H1 (cell line): ENCODE measurements at regions not wholly inside any gene's neighbourhood (a gene's known extent, or its start where the extent isn't known, plus 50 kb on each side); places are given as distances from the start of the nearest gene placed in this dataset.

ENCODE experiments used
- CTCF ChIA-PET: fragments of 300-600 bp; sonication (Branson Sonifier 250); formaldehyde crosslinking; loops from one replicate; lab custom pipeline; 2021; ENCODE audit not compliant: partially characterized antibody; lab: Charles Lee
- POLR2A ChIA-PET: fragments of 300-600 bp; sonication (Branson Sonifier 250); formaldehyde crosslinking; loops from one replicate; lab custom pipeline; 2021; ENCODE audit warnings: inconsistent platforms; ENCODE audit not compliant: partially characterized antibody; lab: Charles Lee
- DNase-seq, 2 experiments: peaks; one replicate each; pipeline versions ENCODE4 v3.0.0 to v3.0.0-alpha.2; 2010 to 2022; ENCODE audit warnings: low spot score in 2 of 2, low read depth in 1 of 2, mixed read lengths in 1 of 2
- FAIRE-seq: peaks from 2 replicates; lab custom pipeline; 2011; peaks lifted over from hg19 to GRCh38; lab: Jason Lieb, UNC
- H2AFZ ChIP-seq: 2 replicates; pipeline ENCODE4 v1.8.1; 2012; ENCODE audit warnings: low read length, inconsistent platforms
- H2AK5ac ChIP-seq: 2 replicates; pipeline ENCODE4 v1.6.1; 2013; ENCODE audit warnings: low read depth, low read length
- H2BK120ac ChIP-seq: replicated peaks from 2 replicates; pipeline ENCODE3; 2013; ENCODE audit warnings: low read depth, low read length, inconsistent platforms
- H2BK12ac ChIP-seq: 2 replicates; pipeline ENCODE4 v1.6.1; 2013; ENCODE audit warnings: low read depth, low read length
- H2BK15ac ChIP-seq: 2 replicates; pipeline ENCODE4 v1.6.1; 2013; ENCODE audit warnings: low read length
- H2BK20ac ChIP-seq: 2 replicates; pipeline ENCODE4 v1.6.1; 2013; ENCODE audit warnings: low read length
- H2BK5ac ChIP-seq: 2 replicates; pipeline ENCODE4 v1.6.1; 2013; ENCODE audit warnings: low read depth, low read length
- H3K14ac ChIP-seq: 2 replicates; pipeline ENCODE4 v1.6.1; 2013; ENCODE audit warnings: inconsistent platforms; ENCODE audit not compliant: insufficient read length
- H3K18ac ChIP-seq: 2 replicates; pipeline ENCODE4 v1.6.1; 2013; ENCODE audit warnings: low read length; ENCODE audit errors: extremely low read depth
- H3K23ac ChIP-seq: 2 replicates; pipeline ENCODE4 v1.6.1; 2013; ENCODE audit warnings: inconsistent platforms; ENCODE audit not compliant: insufficient read length
- H3K23me2 ChIP-seq: 2 replicates; pipeline ENCODE4 v1.6.1; 2013; ENCODE audit warnings: low read depth, low read length
- H3K27ac ChIP-seq: 2 replicates; pipeline ENCODE4 v1.6.1; 2011; ENCODE audit warnings: low read depth, low read length, inconsistent platforms
- H3K27me3 ChIP-seq, 4 experiments: replicated peaks in 1 of 4; 1 replicate in 1 of 4; 2 replicates in 3 of 4; pipeline versions ENCODE4 v1.6.1 to v1.8.1; 2011 to 2013; ENCODE audit warnings: low read length in 3 of 4, mild to moderate bottlenecking in 3 of 4, inconsistent platforms in 2 of 4, mixed read lengths in 2 of 4, moderate library complexity in 1 of 4; ENCODE audit not compliant: control insufficient read depth in 3 of 4, insufficient read depth in 3 of 4; ENCODE audit errors: extremely low read depth in 1 of 4
- H3K36me3 ChIP-seq, 4 experiments: 2 replicates each; pipeline versions ENCODE4 v1.6.1 to v1.8.1; 2011 to 2013; ENCODE audit warnings: mild to moderate bottlenecking in 4 of 4, low read length in 3 of 4, moderate library complexity in 2 of 4, control low read depth in 1 of 4, inconsistent platforms in 1 of 4; ENCODE audit not compliant: insufficient read depth in 4 of 4, control insufficient read depth in 2 of 4
- H3K4ac ChIP-seq: replicated peaks from 2 replicates; pipeline ENCODE3; 2013; ENCODE audit warnings: low read length, low read depth, mixed read lengths, inconsistent platforms; ENCODE audit not compliant: insufficient read length
- H3K4me1 ChIP-seq, 4 experiments: replicated peaks in 1 of 4; 1 replicate in 1 of 4; 2 replicates in 3 of 4; pipeline versions ENCODE4 v1.6.1 to v1.8.1; 2011 to 2013; ENCODE audit warnings: low read length in 3 of 4, inconsistent platforms in 2 of 4, mixed read lengths in 1 of 4; ENCODE audit not compliant: insufficient read depth in 4 of 4, control insufficient read depth in 3 of 4
- H3K4me2 ChIP-seq, 2 experiments: 2 replicates each; pipeline versions ENCODE4 v1.6.1 to v1.8.1; 2011 to 2013; ENCODE audit warnings: low read depth in 2 of 2, low read length in 2 of 2, control low read depth in 1 of 2, inconsistent platforms in 1 of 2, mild to moderate bottlenecking in 1 of 2; ENCODE audit not compliant: insufficient read depth in 1 of 2
- H3K4me3 ChIP-seq, 4 experiments: fragments of 200-600, 300-600 bp in 1 of 4; sonication (generic), shearing (Covaris generic), sonication (Bioruptor Twin) in 1 of 4; 2 replicates each; pipeline versions ENCODE4 v1.5.1 to v1.8.1; 2011 to 2016; ENCODE audit warnings: low read length in 4 of 4, low read depth in 3 of 4, control low read depth in 2 of 4, inconsistent platforms in 2 of 4, mild to moderate bottlenecking in 2 of 4, mixed read lengths in 1 of 4, moderate library complexity in 1 of 4; ENCODE audit not compliant: insufficient read depth in 2 of 4; ENCODE audit errors: extremely low read depth in 1 of 4
- H3K56ac ChIP-seq: replicated peaks from 2 replicates; pipeline ENCODE3; 2013; ENCODE audit warnings: low read depth, mild to moderate bottlenecking, mixed read lengths, low read length, inconsistent platforms; ENCODE audit not compliant: insufficient read length
- H3K79me1 ChIP-seq: 2 replicates; pipeline ENCODE4 v1.6.1; 2013; ENCODE audit warnings: low read depth, low read length, control low read depth
- H3K79me2 ChIP-seq, 2 experiments: 2 replicates each; pipeline versions ENCODE4 v1.6.1 to v1.8.1; 2012 to 2013; ENCODE audit warnings: low read length in 2 of 2, mild to moderate bottlenecking in 2 of 2, inconsistent platforms in 1 of 2; ENCODE audit not compliant: insufficient read depth in 2 of 2, control insufficient read depth in 1 of 2
- H3K9ac ChIP-seq, 4 experiments: replicated peaks in 1 of 4; 1 replicate in 1 of 4; 2 replicates in 3 of 4; pipeline versions ENCODE4 v1.6.1 to v1.8.1; 2011 to 2013; ENCODE audit warnings: low read depth in 3 of 4, low read length in 3 of 4, control low read depth in 2 of 4, mild to moderate bottlenecking in 2 of 4, moderate library complexity in 2 of 4, inconsistent platforms in 1 of 4; ENCODE audit errors: extremely low read depth in 1 of 4
- H3K9me3 ChIP-seq, 2 experiments: 2 replicates each; pipeline versions ENCODE4 v1.6.1 to v1.8.1; 2012 to 2013; ENCODE audit warnings: mild to moderate bottlenecking in 2 of 2, moderate library complexity in 2 of 2, control low read depth in 1 of 2, inconsistent platforms in 1 of 2, low read depth in 1 of 2, low read length in 1 of 2, mixed read lengths in 1 of 2; ENCODE audit not compliant: insufficient read depth in 2 of 2
- H4K20me1 ChIP-seq, 2 experiments: replicated peaks in 1 of 2; 2 replicates each; pipeline versions ENCODE3 to v1.8.1; 2011 to 2013; ENCODE audit warnings: inconsistent platforms in 2 of 2, low read length in 2 of 2, mild to moderate bottlenecking in 1 of 2; ENCODE audit not compliant: insufficient read depth in 2 of 2, control insufficient read depth in 1 of 2
- H4K5ac ChIP-seq: 2 replicates; pipeline ENCODE4 v1.6.1; 2013; ENCODE audit warnings: low read length, low read depth, mixed read lengths, inconsistent platforms; ENCODE audit not compliant: insufficient read length
- H4K8ac ChIP-seq: 2 replicates; pipeline ENCODE4 v1.8.0; 2013; ENCODE audit warnings: mild to moderate bottlenecking, moderate library complexity, low read length, inconsistent platforms; ENCODE audit not compliant: insufficient read depth; ENCODE audit errors: extremely low read depth
- H4K91ac ChIP-seq: replicated peaks from 2 replicates; pipeline ENCODE3; 2013; ENCODE audit warnings: low read length, mixed read lengths, inconsistent platforms; ENCODE audit not compliant: insufficient read length
- ATF2 ChIP-seq: IDR thresholded peaks from 2 replicates; pipeline ENCODE4 v1.6.1; 2012; ENCODE audit warnings: low read length, inconsistent platforms
- CBX5 ChIP-seq: fragments of 300-800, 300-1000 bp; sonication (generic); IDR thresholded peaks from 2 replicates; pipeline ENCODE4 v1.7.1; 2016; ENCODE audit warnings: antibody characterized with exemption, low read length, low read depth
- CTBP2 ChIP-seq: IDR thresholded peaks from 2 replicates; pipeline ENCODE4 v1.7.0; 2011; ENCODE audit warnings: borderline replicate concordance, mild to moderate bottlenecking, moderate library complexity, mixed read lengths, low read length; ENCODE audit not compliant: insufficient read depth, insufficient read length
- HDAC2 ChIP-seq, 2 experiments: fragments of 300-600 bp in 1 of 2; sonication (generic) in 1 of 2; IDR thresholded peaks; 2 replicates each; pipeline ENCODE4 v1.6.1; 2011 to 2012; ENCODE audit warnings: low read depth in 2 of 2, low read length in 2 of 2, mild to moderate bottlenecking in 2 of 2, moderate library complexity in 2 of 2, borderline replicate concordance in 1 of 2, inconsistent platforms in 1 of 2
- POU5F1 ChIP-seq: IDR thresholded peaks from 2 replicates; pipeline ENCODE4 v1.6.1; 2011; ENCODE audit warnings: low read depth, mild to moderate bottlenecking, low read length, moderate library complexity
- RAD21 ChIP-seq, 2 experiments: IDR thresholded peaks in 1 of 2; conservative IDR thresholded peaks in 1 of 2; 2 replicates each; pipeline ENCODE4 v1.6.1; 2011; ENCODE audit warnings: low read depth in 2 of 2, low read length in 2 of 2, improper control_type of control experiment in 1 of 2, inconsistent platforms in 1 of 2, mild to moderate bottlenecking in 1 of 2, moderate library complexity in 1 of 2
- SAP30 ChIP-seq: fragments of 300-600 bp; sonication (generic); IDR thresholded peaks from 2 replicates; pipeline ENCODE4 v1.7.1; 2012; ENCODE audit warnings: low read length, moderate library complexity, mild to moderate bottlenecking, inconsistent platforms; ENCODE audit not compliant: insufficient read depth, insufficient replicate concordance
- SIN3A ChIP-seq, 2 experiments: IDR thresholded peaks in 1 of 2; conservative IDR thresholded peaks in 1 of 2; 2 replicates each; pipeline ENCODE4 v1.6.1; 2011 to 2012; ENCODE audit warnings: low read length in 2 of 2, improper control_type of control experiment in 1 of 2, low read depth in 1 of 2, mild to moderate bottlenecking in 1 of 2
- SP4 ChIP-seq: IDR thresholded peaks from 2 replicates; pipeline ENCODE4 v1.6.1; 2012; ENCODE audit warnings: low read length, inconsistent platforms
- SRF ChIP-seq: IDR thresholded peaks from 2 replicates; pipeline ENCODE4 v1.6.1; 2011; ENCODE audit warnings: mild to moderate bottlenecking, low read depth, low read length, moderate library complexity
- TBP ChIP-seq: IDR thresholded peaks from 2 replicates; pipeline ENCODE4 v1.6.1; 2011; ENCODE audit warnings: low read depth, low read length, improper control_type of control experiment
- ZNF274 ChIP-seq: IDR thresholded peaks from 2 replicates; pipeline ENCODE4 v1.7.0; 2012; ENCODE audit warnings: low read length, borderline replicate concordance; ENCODE audit errors: extremely low read depth
- WGBS, 2 experiments: shearing (Covaris generic) in 1 of 2; methylation state at CpG; one replicate each; pipeline versions ENCODE4 v1.1.6 to v1.1.7; 2013 to 2015; ENCODE audit warnings: low lambda C conversion rate in 2 of 2, mixed read lengths in 2 of 2, inconsistent platforms in 1 of 2, low coverage in 1 of 2, missing lambda C conversion rate in 1 of 2; ENCODE audit not compliant: insufficient replicate concordance in 2 of 2, insufficient coverage in 1 of 2, insufficient read length in 1 of 2; ENCODE audit errors: extremely low coverage in 1 of 2, missing lambda C conversion rate in 1 of 2; 5-methylcytosine and 5-hydroxymethylcytosine counted together

DNA sequence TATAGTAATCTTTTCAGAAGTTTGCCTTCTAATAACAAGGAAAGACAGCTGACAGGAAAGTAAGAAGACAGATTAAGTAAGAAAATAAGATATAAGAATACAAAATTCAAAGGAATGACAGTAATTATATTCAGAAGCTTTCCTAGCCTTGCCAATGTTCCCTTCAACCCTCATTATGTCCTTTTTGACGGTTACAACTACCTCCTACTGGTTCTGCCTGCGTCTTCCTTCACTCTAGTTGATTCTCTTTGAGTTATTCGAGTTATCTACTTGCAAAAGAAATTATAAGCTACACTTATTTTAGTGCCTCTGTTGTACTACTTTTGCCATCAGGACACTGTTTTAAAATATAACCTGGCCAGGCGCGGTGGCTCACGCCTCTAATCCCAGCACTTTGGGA is 218.9 kb upstream of the GYPC start:
- H2BK20ac ChIP-seq = no peak overlapping the region
- no peak overlapping the region for H3K4me3 ChIP-seq
- H3K79me2 ChIP-seq = no peaks in the 10 kb centered on the region
- H3K4me1 ChIP-seq = no peaks in the 10 kb centered on the region
- no peaks in the 10 kb centered on the region for H3K9me3 ChIP-seq
- H2BK12ac ChIP-seq = no peak overlapping the region
- H3K4me2 ChIP-seq = no peak overlapping the region
- no peak overlapping the region for H4K91ac ChIP-seq
- no peak overlapping the region for H3K27ac ChIP-seq
- H2BK120ac ChIP-seq = no peak overlapping the region
- H3K36me3 ChIP-seq = no peaks in the 10 kb centered on the region
- H3K27me3 ChIP-seq = peaks cover 0 to 1% (median 0%) of the 10 kb centered on the region in 4 experiments; a peak in 1 of 7 replicates
- DNase-seq = no peak
- no peak overlapping the region for H2BK5ac ChIP-seq
- ChIA-PET CTCF (interaction anchor here (1.0 to 1.4 kb wide), 2 partner anchors 24 to 340 kb away, joined by 3 to 4 read pairs; no protein-coding TSS in a partner anchor), POLR2A (no interaction called here)
- no peak overlapping the region for H2BK15ac ChIP-seq
- no peaks in the 10 kb centered on the region for H3K23me2 ChIP-seq
- no peak overlapping the region for H3K14ac ChIP-seq
- no peaks in the 10 kb centered on the region for H3K79me1 ChIP-seq
- no peak overlapping the region for H3K56ac ChIP-seq
- H3K4ac ChIP-seq = no peak overlapping the region
- H3K18ac ChIP-seq = no peak overlapping the region
- H4K8ac ChIP-seq = no peak overlapping the region
- H3K9ac ChIP-seq = no peak overlapping the region
- FAIRE-seq = no peak
- 92% methylated on average over 6 of the region's 6 CpGs; no CpG with 5 or more reads in 1 of the 2 experiments for WGBS, 2 experiments
- no peak overlapping the region for H3K23ac ChIP-seq
- H2AFZ ChIP-seq = no peak overlapping the region
- no peaks in the 10 kb centered on the region for H4K20me1 ChIP-seq
- H2AK5ac ChIP-seq = no peak overlapping the region
- H4K5ac ChIP-seq = no peak overlapping the region
- TF ChIP-seq SAP30 (no peak), SRF (no peak), CBX5 (no peak), CTBP2 (no peak), HDAC2 (IDR thresholded peaks at IDR 0.05; ENCODE audit: borderline replicate concordance in 1 of 2, low read depth in 2 of 2, low read length in 2 of 2) (no peak), TBP (no peak), POU5F1 (no peak), SIN3A (conservative IDR thresholded peaks at IDR 0.05 in 1 of 2, IDR thresholded peaks at IDR 0.05 in 1 of 2; ENCODE audit: low read depth in 1 of 2, low read length in 2 of 2) (no peak), SP4 (no peak), ATF2 (no peak), RAD21 (IDR thresholded peaks at IDR 0.05 in 1 of 2, conservative IDR thresholded peaks at IDR 0.05 in 1 of 2; ENCODE audit: low read depth in 2 of 2, low read length in 2 of 2) (no peak), ZNF274 (no peak)
